HEK293 (cell line): ENCODE measurements at regions not wholly inside any gene's neighbourhood (a gene's known extent, or its start where the extent isn't known, plus 50 kb on each side); places are given as distances from the start of the nearest gene placed in this dataset.

Source experiments
- CTCF ChIA-PET: fragments of 350-600 bp; formaldehyde crosslinking; extraction: SDS; loops from one replicate; lab custom pipeline; 2021; ENCODE audit warnings: antibody characterized with exemption; lab: Yijun Ruan, JAX
- POLR2A ChIA-PET: fragments of 300-600 bp; formaldehyde crosslinking; extraction: SDS; loops from one replicate; lab custom pipeline; 2020; ENCODE audit warnings: antibody characterized with exemption, inconsistent platforms; lab: Yijun Ruan, JAX
- H3K27ac ChIP-seq: fragments of 200-500 bp; sonication (Bioruptor generic); 2 replicates; pipeline ENCODE4 v1.5.1; 2014; ENCODE audit warnings: low read depth, low read length, control low read depth, inconsistent platforms; ENCODE audit errors: extremely low read depth
- H3K36me3 ChIP-seq, 2 experiments: fragments of 200-500 bp in 1 of 2; sonication (Bioruptor generic) in 1 of 2; 1 replicate in 1 of 2; 2 replicates in 1 of 2; pipeline ENCODE4 v1.5.1; 2014 to 2017; ENCODE audit warnings: inconsistent platforms in 2 of 2, low read length in 2 of 2; ENCODE audit not compliant: control insufficient read depth in 2 of 2, insufficient read depth in 1 of 2
- H3K4me1 ChIP-seq: fragments of 200-500 bp; sonication (Bioruptor generic); 2 replicates; pipeline ENCODE4 v1.5.1; 2014; ENCODE audit warnings: mild to moderate bottlenecking, low read length, inconsistent platforms; ENCODE audit not compliant: control insufficient read depth, insufficient read depth
- H3K4me3 ChIP-seq: 2 replicates; pipeline ENCODE4 v1.5.1; 2011; ENCODE audit warnings: low read depth, mild to moderate bottlenecking, control low read depth, low read length, moderate library complexity
- H3K9me3 ChIP-seq: fragments of 200-500 bp; sonication (Bioruptor generic); 2 replicates; pipeline ENCODE4 v1.5.1; 2014; ENCODE audit warnings: low read depth, low read length, inconsistent platforms; ENCODE audit not compliant: control insufficient read depth, insufficient read depth
- BCL11A ChIP-seq: fragments of 450-650 bp; formaldehyde crosslinking; IDR thresholded peaks from 2 replicates; pipeline ENCODE4 v1.5.1; 2016; ENCODE audit warnings: low read depth, missing biosample characterization, missing genetic modification characterization
- GLI4 ChIP-seq: fragments of 450-650 bp; formaldehyde crosslinking; IDR thresholded peaks from 2 replicates; pipeline ENCODE4 v1.5.1; 2016; ENCODE audit warnings: missing biosample characterization, missing genetic modification characterization
- GLIS2 ChIP-seq: fragments of 450-650 bp; formaldehyde crosslinking; IDR thresholded peaks from 2 replicates; pipeline ENCODE4 v1.5.1; 2016; ENCODE audit warnings: missing biosample characterization, missing genetic modification characterization
- HOXA7 ChIP-seq: sonication (generic); formaldehyde crosslinking; IDR thresholded peaks from 2 replicates; pipeline ENCODE4 v1.8.1; 2022; ENCODE audit warnings: missing genetic modification reagents, borderline replicate concordance
- TCF7L2 ChIP-seq: IDR thresholded peaks from 2 replicates; pipeline ENCODE4 v1.6.1; 2011; ENCODE audit warnings: low read depth, mild to moderate bottlenecking, inconsistent platforms, low read length, moderate library complexity, borderline replicate concordance
- ZBTB48 ChIP-seq: fragments of 450-650 bp; formaldehyde crosslinking; IDR thresholded peaks from 2 replicates; pipeline ENCODE4 v1.5.1; 2016; ENCODE audit warnings: missing biosample characterization, missing genetic modification characterization
- ZBTB7A ChIP-seq: fragments of 450-650 bp; formaldehyde crosslinking; IDR thresholded peaks from 2 replicates; pipeline ENCODE4 v1.5.1; 2016; ENCODE audit warnings: low read depth, missing biosample characterization, missing genetic modification characterization
- ZFP3 ChIP-seq: fragments of 450-650 bp; formaldehyde crosslinking; IDR thresholded peaks from 2 replicates; pipeline ENCODE4 v1.5.1; 2016; ENCODE audit warnings: low read depth, missing biosample characterization, missing genetic modification characterization
- ZFP69B ChIP-seq: fragments of 450-650 bp; formaldehyde crosslinking; IDR thresholded peaks from 2 replicates; pipeline ENCODE4 v1.5.1; 2016; ENCODE audit warnings: missing biosample characterization, missing genetic modification characterization
- ZNF10 ChIP-seq: fragments of 450-650 bp; formaldehyde crosslinking; IDR thresholded peaks from 2 replicates; pipeline ENCODE4 v1.5.1; 2017; ENCODE audit warnings: missing biosample characterization, missing genetic modification characterization
- ZNF155 ChIP-seq: fragments of 450-650 bp; formaldehyde crosslinking; IDR thresholded peaks from 2 replicates; pipeline ENCODE4 v1.5.1; 2016; ENCODE audit warnings: missing biosample characterization, missing genetic modification characterization
- ZNF175 ChIP-seq: fragments of 450-650 bp; formaldehyde crosslinking; IDR thresholded peaks from 2 replicates; pipeline ENCODE4 v1.5.1; 2016; ENCODE audit warnings: missing biosample characterization, missing genetic modification characterization
- ZNF266 ChIP-seq: fragments of 450-650 bp; formaldehyde crosslinking; IDR thresholded peaks from 2 replicates; pipeline ENCODE4 v1.5.1; 2016; ENCODE audit warnings: missing biosample characterization, missing genetic modification characterization, low read depth
- ZNF324 ChIP-seq: fragments of 450-650 bp; formaldehyde crosslinking; IDR thresholded peaks from 2 replicates; pipeline ENCODE4 v1.5.1; 2016; ENCODE audit warnings: missing biosample characterization, missing genetic modification characterization
- ZNF341 ChIP-seq: fragments of 450-650 bp; formaldehyde crosslinking; IDR thresholded peaks from 2 replicates; pipeline ENCODE4; 2016; ENCODE audit warnings: low read depth, missing biosample characterization, missing genetic modification characterization
- ZNF366 ChIP-seq: fragments of 450-650 bp; formaldehyde crosslinking; conservative IDR thresholded peaks from 2 replicates; pipeline ENCODE4 v1.5.1; 2016; ENCODE audit warnings: missing biosample characterization, missing genetic modification characterization
- ZNF404 ChIP-seq: fragments of 450-650 bp; formaldehyde crosslinking; IDR thresholded peaks from 2 replicates; pipeline ENCODE4 v1.5.1; 2017; ENCODE audit warnings: missing biosample characterization, missing genetic modification characterization
- ZNF621 ChIP-seq: fragments of 450-650 bp; formaldehyde crosslinking; IDR thresholded peaks from 2 replicates; pipeline ENCODE4 v1.5.1; 2017; ENCODE audit warnings: missing biosample characterization, missing genetic modification characterization
- ZNF654 ChIP-seq: fragments of 450-650 bp; formaldehyde crosslinking; IDR thresholded peaks from 2 replicates; pipeline ENCODE4 v1.5.1; 2016; ENCODE audit warnings: low read depth, missing biosample characterization, missing genetic modification characterization
- ZNF660 ChIP-seq: fragments of 450-650 bp; IDR thresholded peaks from 2 replicates; pipeline ENCODE4 v1.5.1; 2018; ENCODE audit warnings: missing biosample characterization, mild to moderate bottlenecking, missing genetic modification characterization
- ZNF670 ChIP-seq: fragments of 450-650 bp; formaldehyde crosslinking; IDR thresholded peaks from 2 replicates; pipeline ENCODE4 v1.5.1; 2016; ENCODE audit warnings: missing biosample characterization, missing genetic modification characterization, low read depth
- ZNF776 ChIP-seq: fragments of 450-650 bp; formaldehyde crosslinking; IDR thresholded peaks from 2 replicates; pipeline ENCODE4 v1.5.0; 2017; ENCODE audit warnings: missing biosample characterization, missing genetic modification characterization, borderline replicate concordance
- ZNF792 ChIP-seq: fragments of 450-650 bp; formaldehyde crosslinking; IDR thresholded peaks from 2 replicates; pipeline ENCODE4 v1.5.1; 2016; ENCODE audit warnings: missing biosample characterization, missing genetic modification characterization
- ZNF837 ChIP-seq: fragments of 450-650 bp; formaldehyde crosslinking; IDR thresholded peaks from 2 replicates; pipeline ENCODE4 v1.5.1; 2016; ENCODE audit warnings: missing biosample characterization, missing genetic modification characterization
- ZSCAN16 ChIP-seq: fragments of 450-650 bp; formaldehyde crosslinking; IDR thresholded peaks from 2 replicates; pipeline ENCODE4 v1.5.1; 2016; ENCODE audit warnings: missing biosample characterization, missing genetic modification characterization
- ZSCAN5A ChIP-seq: fragments of 450-650 bp; formaldehyde crosslinking; IDR thresholded peaks from 2 replicates; pipeline ENCODE4 v1.5.1; 2016; ENCODE audit warnings: missing biosample characterization, missing genetic modification characterization
- TF ChIP-seq, protein P1 (sequence below): fragments of 450-650 bp; formaldehyde crosslinking; IDR thresholded peaks from 2 replicates; pipeline ENCODE4 v1.5.1; 2017; ENCODE audit warnings: missing biosample characterization, missing genetic modification characterization
- TF ChIP-seq, protein P2 (sequence below): fragments of 450-650 bp; formaldehyde crosslinking; IDR thresholded peaks from 2 replicates; pipeline ENCODE4 v1.5.1; 2016; ENCODE audit warnings: missing biosample characterization, missing genetic modification characterization, low read depth
- TF ChIP-seq, protein P3 (sequence below): fragments of 450-650 bp; formaldehyde crosslinking; IDR thresholded peaks from 2 replicates; pipeline ENCODE4 v1.5.1; 2017; ENCODE audit warnings: missing biosample characterization, missing genetic modification characterization

GRCh38 chr13:93080587-93080986 lies 146.0 kb upstream of the GPC6 start (continued):
- TF ChIP-seq, protein P1, sequence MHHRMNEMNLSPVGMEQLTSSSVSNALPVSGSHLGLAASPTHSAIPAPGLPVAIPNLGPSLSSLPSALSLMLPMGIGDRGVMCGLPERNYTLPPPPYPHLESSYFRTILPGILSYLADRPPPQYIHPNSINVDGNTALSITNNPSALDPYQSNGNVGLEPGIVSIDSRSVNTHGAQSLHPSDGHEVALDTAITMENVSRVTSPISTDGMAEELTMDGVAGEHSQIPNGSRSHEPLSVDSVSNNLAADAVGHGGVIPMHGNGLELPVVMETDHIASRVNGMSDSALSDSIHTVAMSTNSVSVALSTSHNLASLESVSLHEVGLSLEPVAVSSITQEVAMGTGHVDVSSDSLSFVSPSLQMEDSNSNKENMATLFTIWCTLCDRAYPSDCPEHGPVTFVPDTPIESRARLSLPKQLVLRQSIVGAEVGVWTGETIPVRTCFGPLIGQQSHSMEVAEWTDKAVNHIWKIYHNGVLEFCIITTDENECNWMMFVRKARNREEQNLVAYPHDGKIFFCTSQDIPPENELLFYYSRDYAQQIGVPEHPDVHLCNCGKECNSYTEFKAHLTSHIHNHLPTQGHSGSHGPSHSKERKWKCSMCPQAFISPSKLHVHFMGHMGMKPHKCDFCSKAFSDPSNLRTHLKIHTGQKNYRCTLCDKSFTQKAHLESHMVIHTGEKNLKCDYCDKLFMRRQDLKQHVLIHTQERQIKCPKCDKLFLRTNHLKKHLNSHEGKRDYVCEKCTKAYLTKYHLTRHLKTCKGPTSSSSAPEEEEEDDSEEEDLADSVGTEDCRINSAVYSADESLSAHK (tag by site-specific recombination) = no peak
- TF ChIP-seq ZNF366 (tag by site-specific recombination) (0 out of 2 replicates have a peak, but pooled peaks have one; percentile 13), ZFP3 (tag by site-specific recombination) (no peak), ZNF10 (tag by site-specific recombination) (no peak), ZNF670 (no peak), ZBTB7A (tag by site-specific recombination) (no peak), ZBTB48 (tag by site-specific recombination) (no peak), ZNF621 (tag by site-specific recombination) (no peak), ZNF837 (tag by site-specific recombination) (no peak)
- TF ChIP-seq, all 188 proteins: peak for 8

DNA sequence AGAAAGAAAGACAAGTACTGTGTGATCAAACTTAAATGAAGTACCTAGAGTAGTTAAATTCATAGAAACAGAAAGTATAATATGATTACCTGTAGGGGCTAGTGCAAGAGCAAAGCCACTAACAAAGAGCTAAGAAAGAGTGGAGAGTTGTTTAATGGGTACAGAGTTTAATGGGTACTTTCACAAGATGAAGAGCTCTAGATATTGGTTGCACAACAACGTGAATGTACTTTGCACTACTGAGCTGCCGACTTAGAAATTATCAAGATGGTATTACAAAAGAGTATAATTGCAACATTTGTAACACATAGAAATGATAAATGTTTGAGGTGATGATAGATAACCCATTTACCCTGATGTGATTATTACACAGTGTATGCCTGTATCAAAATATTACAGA lies 140.3 kb upstream of the GPC6 start:
- ChIA-PET POLR2A (no interaction called here), CTCF (no interaction called here)
- no peaks in the 10 kb centered on the region for H3K4me1 ChIP-seq
- no peak overlapping the region for H3K27ac ChIP-seq
- H3K36me3 ChIP-seq = no peaks in the 10 kb centered on the region
- H3K4me3 ChIP-seq = no peak overlapping the region
- no peak for TF ChIP-seq ZNF404 (tag by site-specific recombination)
- no peak for TF ChIP-seq ZNF324 (tag by site-specific recombination)
- TF ChIP-seq GLIS2 (tag by site-specific recombination) = no peak
- TF ChIP-seq, protein P2, sequence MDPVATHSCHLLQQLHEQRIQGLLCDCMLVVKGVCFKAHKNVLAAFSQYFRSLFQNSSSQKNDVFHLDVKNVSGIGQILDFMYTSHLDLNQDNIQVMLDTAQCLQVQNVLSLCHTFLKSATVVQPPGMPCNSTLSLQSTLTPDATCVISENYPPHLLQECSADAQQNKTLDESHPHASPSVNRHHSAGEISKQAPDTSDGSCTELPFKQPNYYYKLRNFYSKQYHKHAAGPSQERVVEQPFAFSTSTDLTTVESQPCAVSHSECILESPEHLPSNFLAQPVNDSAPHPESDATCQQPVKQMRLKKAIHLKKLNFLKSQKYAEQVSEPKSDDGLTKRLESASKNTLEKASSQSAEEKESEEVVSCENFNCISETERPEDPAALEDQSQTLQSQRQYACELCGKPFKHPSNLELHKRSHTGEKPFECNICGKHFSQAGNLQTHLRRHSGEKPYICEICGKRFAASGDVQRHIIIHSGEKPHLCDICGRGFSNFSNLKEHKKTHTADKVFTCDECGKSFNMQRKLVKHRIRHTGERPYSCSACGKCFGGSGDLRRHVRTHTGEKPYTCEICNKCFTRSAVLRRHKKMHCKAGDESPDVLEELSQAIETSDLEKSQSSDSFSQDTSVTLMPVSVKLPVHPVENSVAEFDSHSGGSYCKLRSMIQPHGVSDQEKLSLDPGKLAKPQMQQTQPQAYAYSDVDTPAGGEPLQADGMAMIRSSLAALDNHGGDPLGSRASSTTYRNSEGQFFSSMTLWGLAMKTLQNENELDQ (tag by site-specific recombination) = no peak
- TF ChIP-seq ZNF175 (tag by site-specific recombination) = no peak
- no peak for TF ChIP-seq ZNF155
- TF ChIP-seq TCF7L2 = no peak
- H3K9me3 ChIP-seq = no peaks in the 10 kb centered on the region

- Histone ChIP-seq H3K4me3 (no peak overlapping the region), H3K4me1 (no peaks in the 10 kb centered on the region), H3K27ac (no peak overlapping the region), H3K9me3 (no peaks in the 10 kb centered on the region), H3K36me3 (no peaks in the 10 kb centered on the region)
- ChIA-PET CTCF (no interaction called here), POLR2A (no interaction called here)
- no peak for TF ChIP-seq ZNF266 (tag by site-specific recombination)
- TF ChIP-seq GLI4 (tag by site-specific recombination) = no peak
- no peak for TF ChIP-seq HOXA7 (CRISPR knock-in tag)
- TF ChIP-seq ZNF792 (tag by site-specific recombination) = no peak
- TF ChIP-seq ZNF654 (tag by site-specific recombination) = no peak
- no peak for TF ChIP-seq ZFP69B (tag by site-specific recombination)
- no peak for TF ChIP-seq BCL11A (tag by site-specific recombination)
- no peak for TF ChIP-seq ZNF660
- TF ChIP-seq ZSCAN16 = no peak
- TF ChIP-seq, protein P3, sequence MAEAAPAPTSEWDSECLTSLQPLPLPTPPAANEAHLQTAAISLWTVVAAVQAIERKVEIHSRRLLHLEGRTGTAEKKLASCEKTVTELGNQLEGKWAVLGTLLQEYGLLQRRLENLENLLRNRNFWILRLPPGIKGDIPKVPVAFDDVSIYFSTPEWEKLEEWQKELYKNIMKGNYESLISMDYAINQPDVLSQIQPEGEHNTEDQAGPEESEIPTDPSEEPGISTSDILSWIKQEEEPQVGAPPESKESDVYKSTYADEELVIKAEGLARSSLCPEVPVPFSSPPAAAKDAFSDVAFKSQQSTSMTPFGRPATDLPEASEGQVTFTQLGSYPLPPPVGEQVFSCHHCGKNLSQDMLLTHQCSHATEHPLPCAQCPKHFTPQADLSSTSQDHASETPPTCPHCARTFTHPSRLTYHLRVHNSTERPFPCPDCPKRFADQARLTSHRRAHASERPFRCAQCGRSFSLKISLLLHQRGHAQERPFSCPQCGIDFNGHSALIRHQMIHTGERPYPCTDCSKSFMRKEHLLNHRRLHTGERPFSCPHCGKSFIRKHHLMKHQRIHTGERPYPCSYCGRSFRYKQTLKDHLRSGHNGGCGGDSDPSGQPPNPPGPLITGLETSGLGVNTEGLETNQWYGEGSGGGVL (tag by site-specific recombination) = no peak
- no peak for TF ChIP-seq ZNF341
- TF ChIP-seq ZNF776 (tag by site-specific recombination) = no peak
- no peak for TF ChIP-seq ZSCAN5A (tag by site-specific recombination)
Measured at GRCh38 chr13:93098972-93099371, 127.6 kb upstream of the GPC6 start.
